Stimulated activated CD4-positive, alpha-beta T cell treated with anti-CD3 and anti-CD28 coated beads, TNF-alpha, amount 100 ng/mL, for 48 hours (primary cell): ENCODE measurements at regions not wholly inside any gene's neighbourhood (a gene's known extent, or its start where the extent isn't known, plus 50 kb on each side); places are given as distances from the start of the nearest gene placed in this dataset.
"Not testable (repeated sequence)": the region's sequence is repeated elsewhere in the genome, so short reads cannot be mapped to it uniquely, and the experiment has no call there.

Source experiments
- DNase-seq, 3 donors: peaks; one replicate each; pipeline ENCODE4 v3.0.0-alpha.2; 2020; ENCODE audit warnings: low read depth in 3 of 3

GRCh38 chr13:43946281-43946680 lies 66.6 kb downstream of the LACC1 start:
- no peak for DNase-seq

DNA sequence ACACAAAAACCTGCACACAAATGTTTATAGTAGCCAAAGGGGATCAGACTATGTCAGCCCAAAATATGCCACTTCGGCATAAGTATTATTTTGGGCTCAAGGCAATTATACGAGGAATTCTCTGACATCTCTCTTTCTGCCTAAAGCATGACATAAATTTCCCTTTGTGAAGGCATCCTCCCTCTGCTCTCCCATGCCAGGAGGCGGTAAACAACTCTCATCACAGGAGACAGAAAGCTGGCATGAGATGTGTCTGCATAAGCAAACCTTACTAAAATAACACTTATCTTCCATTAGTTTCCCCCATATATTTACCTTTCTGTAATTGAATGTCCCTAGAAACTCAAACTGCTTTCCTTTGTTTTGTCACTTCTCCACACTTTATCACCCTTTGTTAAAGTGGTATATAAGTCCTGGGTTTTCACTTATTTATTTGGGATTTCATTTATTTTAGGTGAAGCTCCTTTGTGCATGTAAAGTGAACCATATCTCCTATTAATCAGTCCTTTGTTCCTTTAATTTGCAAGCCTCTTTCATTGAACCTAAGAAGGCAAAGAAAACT lies 68.3 kb downstream of the LACC1 start:
- DNase-seq, result no peak

DNA sequence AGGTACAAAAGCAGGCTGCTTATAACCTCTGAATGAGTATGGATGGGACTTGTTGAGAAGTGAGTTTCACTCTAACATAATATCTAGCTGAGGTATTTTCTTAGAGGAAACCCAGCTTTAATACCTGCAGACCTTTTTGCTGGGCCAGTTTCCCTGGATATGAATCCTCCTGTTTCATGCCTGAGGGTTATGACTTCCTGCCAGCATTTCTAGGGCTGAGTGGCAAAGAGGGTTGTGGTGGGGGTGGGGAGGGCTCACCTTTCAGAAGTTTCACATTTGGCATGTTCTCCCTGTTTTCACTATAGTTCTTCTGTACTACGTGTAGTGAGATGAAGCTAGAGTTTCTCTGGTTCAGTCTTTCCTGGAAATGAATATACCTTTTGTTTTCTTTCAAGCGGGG lies 73.7 kb downstream of the LACC1 start:
- no peak for DNase-seq

DNA sequence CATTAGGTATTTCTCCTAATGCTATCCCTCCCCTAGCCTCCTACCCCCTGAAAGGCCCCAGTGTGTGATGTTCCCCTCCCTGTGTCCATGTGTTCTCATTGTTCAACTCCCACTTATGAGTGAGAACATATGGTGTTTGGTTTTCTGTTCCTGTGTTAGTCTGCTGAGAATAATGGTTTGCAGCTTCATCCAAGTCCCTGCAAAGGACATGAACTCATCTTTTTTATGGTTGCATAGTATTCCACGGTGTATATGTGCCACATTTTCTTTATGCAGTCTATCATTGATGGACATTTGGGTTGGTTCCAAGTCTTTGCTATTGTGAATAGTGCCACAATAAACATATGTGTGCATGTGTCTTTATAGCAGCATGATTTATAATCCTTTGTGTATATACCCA lies 77.3 kb downstream of the LACC1 start:
- not testable (repeated sequence) for DNase-seq

DNA sequence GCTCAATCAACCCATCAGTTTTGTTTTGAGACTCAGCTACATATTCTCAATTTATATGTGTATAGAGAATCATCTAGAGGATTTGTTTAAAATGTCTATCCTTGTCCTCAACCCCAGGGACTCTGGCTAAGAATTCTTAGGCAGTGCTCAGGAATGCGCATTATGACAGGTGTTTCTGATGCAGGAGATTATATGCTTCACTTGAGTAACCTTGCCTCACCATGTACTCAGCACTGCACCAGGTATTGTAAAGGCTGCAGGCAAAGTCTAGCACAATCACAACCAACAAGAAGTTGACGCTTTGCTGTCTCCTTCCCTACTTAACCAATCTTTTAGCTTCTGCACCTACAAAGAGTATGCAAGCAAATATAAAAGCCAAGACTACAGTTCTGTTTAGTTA lies 79.6 kb downstream of the LACC1 start:
- no peak for DNase-seq

DNA sequence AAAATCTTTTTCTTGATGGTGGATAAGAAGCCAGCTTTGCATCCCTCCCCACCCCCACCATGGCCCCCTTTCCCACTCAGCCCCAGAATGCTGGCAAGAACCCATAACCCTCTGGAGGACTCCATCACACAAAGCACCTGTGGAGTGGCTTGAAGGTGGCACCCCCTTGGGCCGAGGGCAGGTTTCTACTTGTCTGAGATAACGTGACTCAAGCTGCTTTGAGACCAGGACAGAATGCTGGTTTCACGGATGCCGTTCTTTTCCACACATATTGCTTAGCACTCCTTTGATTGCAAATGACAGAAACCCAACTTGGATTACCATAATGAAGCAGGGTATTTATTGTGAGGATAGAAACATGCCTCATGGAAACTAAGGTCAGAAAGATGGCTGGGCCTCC lies 82.2 kb downstream of the LACC1 start:
- DNase-seq, result no peak

DNA sequence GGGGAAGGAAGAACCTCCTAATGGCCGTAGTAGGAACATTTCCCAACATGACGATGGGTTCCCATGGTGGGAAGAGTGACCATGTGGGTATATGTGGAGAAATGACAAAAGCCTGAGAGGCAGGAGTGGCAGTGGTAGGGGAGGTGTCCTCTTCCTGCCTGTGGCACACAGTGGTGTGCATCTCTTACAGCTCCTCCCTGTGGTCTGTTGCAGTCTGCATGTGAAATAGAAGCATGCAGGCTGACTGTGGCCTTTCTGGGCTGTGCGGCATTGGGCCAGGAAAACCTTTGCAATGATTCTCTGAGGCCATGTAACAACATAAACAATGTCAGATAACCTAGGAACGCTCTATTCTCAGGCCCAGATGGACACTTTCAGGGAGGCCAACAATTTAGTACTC lies 84.0 kb downstream of the LACC1 start:
- no peak for DNase-seq

- no peak for DNase-seq
Observed at GRCh38 chr13:43964698-43965458, 85.2 kb downstream of the LACC1 start.

GRCh38 chr13:43965459-43965845 lies 85.7 kb downstream of the LACC1 start:
- no peak for DNase-seq

GRCh38 chr13:43968251-43968942 lies 88.7 kb downstream of the LACC1 start:
- not testable (repeated sequence) for DNase-seq

GRCh38 chr13:43968943-43969690 lies 89.4 kb downstream of the LACC1 start:
- not testable (repeated sequence) for DNase-seq

DNA sequence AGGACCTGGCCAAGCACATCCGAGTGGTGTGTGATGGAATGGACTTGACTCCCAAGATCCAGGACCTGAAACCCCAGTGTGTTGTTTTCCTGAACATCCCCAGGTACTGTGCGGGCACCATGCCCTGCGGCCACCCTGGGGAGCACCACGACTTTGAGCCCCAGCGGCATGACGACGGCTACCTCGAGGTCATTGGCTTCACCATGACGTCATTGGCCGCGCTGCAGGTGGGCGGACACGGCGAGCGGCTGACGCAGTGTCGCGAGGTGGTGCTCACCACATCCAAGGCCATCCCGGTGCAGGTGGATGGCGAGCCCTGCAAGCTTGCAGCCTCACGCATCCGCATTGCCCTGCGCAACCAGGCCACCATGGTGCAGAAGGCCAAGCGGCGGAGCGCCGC lies 90.2 kb downstream of the LACC1 start:
- DNase-seq, result not testable (repeated sequence)

- not testable (repeated sequence) for DNase-seq
Observed at GRCh38 chr13:43970520-43971242, 91.0 kb downstream of the LACC1 start.

GRCh38 chr13:43971324-43971723 lies 91.6 kb downstream of the LACC1 start:
- DNase-seq, result not testable (repeated sequence)

DNA sequence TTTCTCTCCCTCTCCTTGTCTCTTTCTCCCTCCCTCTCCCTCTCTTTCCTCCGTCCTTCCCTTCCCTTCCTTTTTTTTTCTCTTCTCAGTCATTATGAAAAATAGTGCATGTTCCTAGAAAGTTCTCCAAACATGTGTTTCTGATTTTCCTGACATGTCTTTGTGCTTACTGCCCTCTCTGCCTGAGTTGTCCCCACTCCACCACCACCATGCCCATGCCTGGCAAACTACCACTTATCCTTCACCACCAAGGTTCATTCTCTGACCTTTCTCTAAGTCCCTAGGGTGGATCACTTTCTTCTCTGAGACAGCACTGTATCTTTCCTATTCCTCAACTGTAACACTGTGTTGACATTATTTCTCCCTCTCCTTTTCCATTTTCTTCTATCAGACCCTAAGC lies 98.2 kb downstream of the LACC1 start:
- no peak for DNase-seq

DNA sequence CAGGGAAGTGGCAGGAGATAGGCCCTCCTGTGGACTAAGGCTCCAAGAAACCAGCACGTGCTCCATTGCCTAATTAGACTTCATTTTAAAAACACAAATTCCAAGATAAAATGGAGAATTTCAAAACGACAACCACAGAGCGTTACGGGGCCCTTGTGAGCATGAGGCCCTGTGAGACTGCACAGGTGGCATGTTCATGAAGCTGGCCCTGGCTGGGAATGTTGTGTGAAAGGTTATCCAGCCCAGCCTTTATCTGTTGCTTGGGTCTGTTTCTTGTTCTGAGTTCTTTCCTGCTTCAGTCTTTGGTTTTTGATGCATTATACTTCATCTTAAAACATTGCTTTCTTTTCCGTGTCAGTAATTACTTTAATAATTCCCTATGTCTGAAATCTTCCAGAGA lies 99.0 kb downstream of the LACC1 start:
- no peak for DNase-seq

DNA sequence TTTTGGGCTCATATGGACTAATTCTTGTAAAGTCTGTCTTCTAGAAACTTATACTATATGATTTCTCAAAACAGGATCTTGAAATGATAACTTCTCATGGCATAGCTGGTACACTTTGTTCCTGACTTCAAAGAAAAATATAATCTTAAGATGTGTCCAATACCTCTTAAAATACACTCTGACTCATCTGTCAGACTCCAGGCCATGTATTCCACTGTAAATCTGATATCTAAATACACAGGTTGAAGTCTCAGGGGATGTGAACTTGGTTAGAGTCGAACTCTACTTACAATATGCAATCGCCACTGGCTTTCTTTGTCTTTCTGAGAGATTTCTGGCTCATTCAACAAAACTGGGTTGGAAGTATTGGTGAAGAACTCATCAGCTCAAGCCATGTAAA lies 99.8 kb downstream of the LACC1 start:
- DNase-seq, result no peak

GRCh38 chr13:43980587-43980986 lies 100.9 kb downstream of the LACC1 start:
- DNase-seq, result no peak

- no peak for DNase-seq
Observed at GRCh38 chr13:43981091-43981490, 101.4 kb downstream of the LACC1 start.

- DNase-seq, result no peak
Observed at GRCh38 chr13:43981512-43982301, 102.0 kb downstream of the LACC1 start.

DNA sequence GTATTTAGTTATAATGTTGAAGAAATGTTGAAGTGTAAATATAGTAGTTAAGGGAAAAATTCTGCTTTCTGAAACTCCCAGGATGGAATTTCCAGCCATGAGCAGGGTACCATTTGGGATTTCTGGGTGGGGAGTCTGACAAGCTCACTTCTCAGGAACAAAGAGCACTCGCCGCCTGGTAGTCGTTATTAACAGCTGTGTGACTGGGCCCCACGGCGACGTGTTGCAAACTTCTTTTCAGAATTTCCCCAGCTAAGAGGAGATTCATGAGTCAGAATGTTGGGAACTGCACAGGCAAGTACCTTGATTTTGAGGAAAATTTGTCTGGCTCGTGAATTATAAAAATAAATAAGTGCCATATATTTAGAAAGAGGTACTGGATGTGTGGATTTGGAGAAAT lies 103.7 kb downstream of the LACC1 start:
- DNase-seq, result no peak
